ENCODE measurements at regions not wholly inside any gene's neighbourhood (a gene's known extent, or its start where the extent isn't known, plus 50 kb on each side); places are given as distances from the start of the nearest gene placed in this dataset.

DNA sequence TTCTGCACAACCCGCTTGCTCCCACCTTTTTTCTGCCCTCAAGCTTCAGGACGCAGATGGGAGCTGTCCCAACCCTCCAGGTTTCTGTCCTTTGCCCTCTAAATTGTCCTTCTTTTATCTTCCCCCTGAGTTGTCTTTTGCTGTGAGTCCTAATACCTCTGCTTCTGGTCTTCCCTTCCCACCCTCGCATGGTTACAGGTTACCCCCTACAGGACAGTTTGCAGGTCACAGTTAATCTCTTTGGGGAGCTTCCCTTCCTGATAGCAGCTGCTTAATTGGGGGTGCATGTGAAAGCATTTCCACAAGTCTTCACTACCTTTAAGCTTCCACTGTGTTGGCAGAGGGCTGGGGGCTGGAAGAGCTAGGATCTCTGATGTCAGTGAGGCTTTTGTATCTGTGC, 121.5 kb upstream of the CXCL12 start:
- Histone ChIP-seq H3F3A (ENCODE audit: control insufficient read depth, insufficient read depth) (no peaks in the 10 kb centered on the region), H4K20me1 (ENCODE audit: control insufficient read depth, insufficient read depth, low read depth, low read length) (no peaks in the 10 kb centered on the region), H3K27ac (ENCODE audit: low read depth, low read length) (no peak overlapping the region), H3K27me3 (ENCODE audit: control insufficient read depth, low read length) (no peaks in the 10 kb centered on the region), H3K4me2 (ENCODE audit: low read length) (no peak overlapping the region), H3K4me3 (ENCODE audit: low read length) (no peak overlapping the region), H3K79me2 (ENCODE audit: control insufficient read depth, low read length) (no peaks in the 10 kb centered on the region), H3K9me3 (ENCODE audit: control insufficient read depth, insufficient read depth, low read length) (no peaks in the 10 kb centered on the region), H3K36me3 (ENCODE audit: control insufficient read depth, low read length) (no peaks in the 10 kb centered on the region), H3K9me2 (replicated peaks; ENCODE audit: control insufficient read depth, low read length) (no peaks in the 10 kb centered on the region; the same call in 1 of the 2 replicates), H3K4me1 (ENCODE audit: control insufficient read depth, low read length) (no peaks in the 10 kb centered on the region)
- TF ChIP-seq, protein P1, sequence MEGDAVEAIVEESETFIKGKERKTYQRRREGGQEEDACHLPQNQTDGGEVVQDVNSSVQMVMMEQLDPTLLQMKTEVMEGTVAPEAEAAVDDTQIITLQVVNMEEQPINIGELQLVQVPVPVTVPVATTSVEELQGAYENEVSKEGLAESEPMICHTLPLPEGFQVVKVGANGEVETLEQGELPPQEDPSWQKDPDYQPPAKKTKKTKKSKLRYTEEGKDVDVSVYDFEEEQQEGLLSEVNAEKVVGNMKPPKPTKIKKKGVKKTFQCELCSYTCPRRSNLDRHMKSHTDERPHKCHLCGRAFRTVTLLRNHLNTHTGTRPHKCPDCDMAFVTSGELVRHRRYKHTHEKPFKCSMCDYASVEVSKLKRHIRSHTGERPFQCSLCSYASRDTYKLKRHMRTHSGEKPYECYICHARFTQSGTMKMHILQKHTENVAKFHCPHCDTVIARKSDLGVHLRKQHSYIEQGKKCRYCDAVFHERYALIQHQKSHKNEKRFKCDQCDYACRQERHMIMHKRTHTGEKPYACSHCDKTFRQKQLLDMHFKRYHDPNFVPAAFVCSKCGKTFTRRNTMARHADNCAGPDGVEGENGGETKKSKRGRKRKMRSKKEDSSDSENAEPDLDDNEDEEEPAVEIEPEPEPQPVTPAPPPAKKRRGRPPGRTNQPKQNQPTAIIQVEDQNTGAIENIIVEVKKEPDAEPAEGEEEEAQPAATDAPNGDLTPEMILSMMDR (IDR thresholded peaks at IDR 0.05; ENCODE audit: low read depth, low read length, poor library complexity, severe bottlenecking), result no peak
- no peak for TF ChIP-seq EZH2phosphoT487 (IDR thresholded peaks at IDR 0.05; ENCODE audit: borderline replicate concordance, low read length)

DNA sequence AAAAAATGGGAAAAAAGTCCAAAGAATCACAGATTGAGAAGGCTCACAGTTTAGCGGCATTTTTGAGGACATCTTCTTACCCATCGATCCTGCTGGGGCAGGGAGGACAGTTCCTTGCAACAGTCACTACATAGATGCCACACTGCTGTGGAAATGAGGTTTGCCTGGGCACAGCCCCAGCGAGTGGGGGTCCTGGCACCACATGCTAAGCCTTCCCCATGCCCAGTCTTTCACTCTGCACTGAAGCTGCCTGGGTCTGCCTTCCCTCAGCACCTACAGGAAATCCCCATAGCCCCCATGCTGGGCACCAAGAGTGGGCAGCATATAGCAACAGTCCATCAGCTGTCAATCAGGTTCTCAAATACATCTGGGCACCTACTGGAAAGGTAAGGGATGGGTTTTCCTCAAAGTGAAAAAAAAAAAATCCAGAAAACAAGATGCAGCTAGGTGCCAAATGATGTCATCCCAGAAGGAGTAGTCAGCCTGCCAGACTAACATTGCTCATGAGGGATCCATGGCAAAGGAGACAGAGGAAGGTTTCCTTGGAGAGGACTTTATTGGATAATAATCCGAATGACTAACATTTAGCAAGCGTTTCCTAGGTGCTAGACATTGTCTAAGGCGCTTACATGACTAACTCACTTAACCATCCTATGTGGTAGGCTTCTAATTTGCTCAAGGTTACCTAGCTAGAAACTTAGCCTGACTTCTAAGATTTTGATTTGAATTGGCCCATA, 125.7 kb upstream of the CXCL12 start:
- no peaks in the 10 kb centered on the region for H3K36me3 ChIP-seq (ENCODE audit: control insufficient read depth, low read length)
- no peak overlapping the region for H3K4me3 ChIP-seq (ENCODE audit: low read length)
- H3K4me1 ChIP-seq (ENCODE audit: control insufficient read depth, low read length), result no peaks in the 10 kb centered on the region
- no peak for TF ChIP-seq EZH2phosphoT487 (IDR thresholded peaks at IDR 0.05; ENCODE audit: borderline replicate concordance, low read length)
- TF ChIP-seq, protein P1 (IDR thresholded peaks at IDR 0.05; ENCODE audit: low read depth, low read length, poor library complexity, severe bottlenecking), result no peak
- no peaks in the 10 kb centered on the region for H3K27me3 ChIP-seq (ENCODE audit: control insufficient read depth, low read length)
- H3K27ac ChIP-seq (ENCODE audit: low read depth, low read length), result no peak overlapping the region
- no peaks in the 10 kb centered on the region for H3K9me3 ChIP-seq (ENCODE audit: control insufficient read depth, insufficient read depth, low read length)
- H4K20me1 ChIP-seq (ENCODE audit: control insufficient read depth, insufficient read depth, low read depth, low read length), result no peaks in the 10 kb centered on the region
- no peak overlapping the region for H3K4me2 ChIP-seq (ENCODE audit: low read length)
- no peaks in the 10 kb centered on the region for H3K79me2 ChIP-seq (ENCODE audit: control insufficient read depth, low read length)
- H3F3A ChIP-seq (ENCODE audit: control insufficient read depth, insufficient read depth), result no peaks in the 10 kb centered on the region
- H3K9me2 ChIP-seq (replicated peaks; ENCODE audit: control insufficient read depth, low read length), result no peaks in the 10 kb centered on the region

DNA sequence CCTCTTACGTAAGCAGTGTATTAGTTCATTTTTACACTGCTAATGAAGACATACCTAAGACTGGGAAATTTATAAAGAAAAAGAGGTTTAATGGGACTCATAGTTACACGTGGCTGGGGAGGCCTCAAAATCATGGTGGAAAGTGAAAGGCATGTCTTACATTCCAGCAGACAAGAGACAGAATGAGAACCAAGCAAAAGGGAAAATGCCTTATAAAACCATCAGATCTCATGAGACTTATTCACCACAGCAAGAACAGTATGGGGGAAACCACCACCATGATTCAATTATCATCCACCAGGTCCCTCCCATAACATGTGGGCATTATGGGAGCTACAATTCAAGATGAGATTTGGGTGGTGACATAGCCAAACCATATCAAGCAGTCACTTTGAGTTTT, 126.3 kb upstream of the CXCL12 start:
- H3K4me3 ChIP-seq (ENCODE audit: low read length), result no peak overlapping the region
- H3K4me2 ChIP-seq (ENCODE audit: low read length), result no peak overlapping the region

More for the DNA sequence above, 126.3 kb upstream of the CXCL12 start:
- H3K27me3 ChIP-seq (ENCODE audit: control insufficient read depth, low read length), result no peaks in the 10 kb centered on the region
- no peaks in the 10 kb centered on the region for H4K20me1 ChIP-seq (ENCODE audit: control insufficient read depth, insufficient read depth, low read depth, low read length)
- H3K27ac ChIP-seq (ENCODE audit: low read depth, low read length), result no peak overlapping the region
- H3K9me2 ChIP-seq (replicated peaks; ENCODE audit: control insufficient read depth, low read length), result no peaks in the 10 kb centered on the region
- H3K36me3 ChIP-seq (ENCODE audit: control insufficient read depth, low read length), result no peaks in the 10 kb centered on the region
- no peaks in the 10 kb centered on the region for H3K9me3 ChIP-seq (ENCODE audit: control insufficient read depth, insufficient read depth, low read length)
- H3F3A ChIP-seq (ENCODE audit: control insufficient read depth, insufficient read depth), result no peaks in the 10 kb centered on the region
- H3K4me1 ChIP-seq (ENCODE audit: control insufficient read depth, low read length), result no peaks in the 10 kb centered on the region
- TF ChIP-seq EZH2phosphoT487 (IDR thresholded peaks at IDR 0.05; ENCODE audit: borderline replicate concordance, low read length), result no peak
- TF ChIP-seq, protein P1 (IDR thresholded peaks at IDR 0.05; ENCODE audit: low read depth, low read length, poor library complexity, severe bottlenecking), result no peak
- no peaks in the 10 kb centered on the region for H3K79me2 ChIP-seq (ENCODE audit: control insufficient read depth, low read length)

All from DOHH2 (cell line).